ENCODE measurements at regions not wholly inside any gene's neighbourhood (a gene's known extent, or its start where the extent isn't known, plus 50 kb on each side); places are given as distances from the start of the nearest gene placed in this dataset.

DNA sequence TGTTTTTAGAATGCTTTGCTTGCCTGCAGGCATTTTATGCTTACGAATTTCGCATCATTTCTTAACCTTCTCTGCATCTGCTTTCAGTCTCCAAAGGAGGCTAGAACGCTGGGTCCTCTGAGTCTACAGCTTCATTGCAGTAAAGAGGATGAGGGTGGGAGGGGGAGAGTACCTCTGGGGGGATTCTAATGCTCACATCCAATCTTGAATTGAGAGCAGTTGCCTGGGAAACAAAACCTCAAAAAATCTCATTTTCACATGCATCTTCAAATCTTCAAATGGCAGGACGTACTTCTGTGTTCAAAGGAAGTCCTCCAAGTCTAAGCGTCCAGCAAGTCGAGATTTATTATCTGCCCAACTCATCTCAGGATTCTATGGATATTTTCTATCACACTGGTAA, 100.7 kb upstream of the PRKCQ start:
- TF ChIP-seq EZH2phosphoT487 (IDR thresholded peaks at IDR 0.05; ENCODE audit: low read depth, severe bottlenecking, unreplicated experiment) (no peak), EZH2 (IDR thresholded peaks at IDR 0.05; ENCODE audit: borderline replicate concordance) (no peak)
- TF ChIP-seq, protein P1, sequence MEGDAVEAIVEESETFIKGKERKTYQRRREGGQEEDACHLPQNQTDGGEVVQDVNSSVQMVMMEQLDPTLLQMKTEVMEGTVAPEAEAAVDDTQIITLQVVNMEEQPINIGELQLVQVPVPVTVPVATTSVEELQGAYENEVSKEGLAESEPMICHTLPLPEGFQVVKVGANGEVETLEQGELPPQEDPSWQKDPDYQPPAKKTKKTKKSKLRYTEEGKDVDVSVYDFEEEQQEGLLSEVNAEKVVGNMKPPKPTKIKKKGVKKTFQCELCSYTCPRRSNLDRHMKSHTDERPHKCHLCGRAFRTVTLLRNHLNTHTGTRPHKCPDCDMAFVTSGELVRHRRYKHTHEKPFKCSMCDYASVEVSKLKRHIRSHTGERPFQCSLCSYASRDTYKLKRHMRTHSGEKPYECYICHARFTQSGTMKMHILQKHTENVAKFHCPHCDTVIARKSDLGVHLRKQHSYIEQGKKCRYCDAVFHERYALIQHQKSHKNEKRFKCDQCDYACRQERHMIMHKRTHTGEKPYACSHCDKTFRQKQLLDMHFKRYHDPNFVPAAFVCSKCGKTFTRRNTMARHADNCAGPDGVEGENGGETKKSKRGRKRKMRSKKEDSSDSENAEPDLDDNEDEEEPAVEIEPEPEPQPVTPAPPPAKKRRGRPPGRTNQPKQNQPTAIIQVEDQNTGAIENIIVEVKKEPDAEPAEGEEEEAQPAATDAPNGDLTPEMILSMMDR (IDR thresholded peaks at IDR 0.05; ENCODE audit: poor library complexity), result no peak
